AG04450 (cell line): ENCODE measurements at regions not wholly inside any gene's neighbourhood (a gene's known extent, or its start where the extent isn't known, plus 50 kb on each side); places are given as distances from the start of the nearest gene placed in this dataset.

ENCODE experiments used
- CTCF ChIA-PET: fragments of 300-600, 350-600 bp; formaldehyde crosslinking; extraction: SDS; loops from one replicate; lab custom pipeline; 2022; ENCODE audit warnings: antibody characterized with exemption, inconsistent platforms; lab: Charles Lee
- POLR2A ChIA-PET: fragments of 350-600 bp; formaldehyde crosslinking; extraction: SDS; loops from one replicate; lab custom pipeline; 2021; ENCODE audit warnings: antibody characterized with exemption, inconsistent platforms; lab: Yijun Ruan, JAX
- DNase-seq: peaks from one replicate; pipeline ENCODE4 v3.0.0-alpha.2; 2011; ENCODE audit warnings: low read depth, low spot score
- H3K27ac ChIP-seq: one replicate; pipeline ENCODE4 v1.5.1; 2012; ENCODE audit warnings: low read depth, low read length, control low read depth
- H3K27me3 ChIP-seq: one replicate; pipeline ENCODE4 v1.6.0; 2012; ENCODE audit warnings: low read length; ENCODE audit not compliant: control insufficient read depth, insufficient read depth
- H3K4me3 ChIP-seq: 2 replicates; pipeline ENCODE4 v1.5.1; 2011; ENCODE audit warnings: mild to moderate bottlenecking, low read depth, low read length, control low read depth
- H3K9me3 ChIP-seq: 2 replicates; pipeline ENCODE4 v1.5.1; 2012; ENCODE audit warnings: low read length; ENCODE audit not compliant: control insufficient read depth, insufficient read depth
- TF ChIP-seq, protein P1 (sequence below): IDR thresholded peaks from 2 replicates; pipeline ENCODE4 v1.5.1; 2011; ENCODE audit warnings: low read depth, low read length, control low read depth, inconsistent platforms

DNA sequence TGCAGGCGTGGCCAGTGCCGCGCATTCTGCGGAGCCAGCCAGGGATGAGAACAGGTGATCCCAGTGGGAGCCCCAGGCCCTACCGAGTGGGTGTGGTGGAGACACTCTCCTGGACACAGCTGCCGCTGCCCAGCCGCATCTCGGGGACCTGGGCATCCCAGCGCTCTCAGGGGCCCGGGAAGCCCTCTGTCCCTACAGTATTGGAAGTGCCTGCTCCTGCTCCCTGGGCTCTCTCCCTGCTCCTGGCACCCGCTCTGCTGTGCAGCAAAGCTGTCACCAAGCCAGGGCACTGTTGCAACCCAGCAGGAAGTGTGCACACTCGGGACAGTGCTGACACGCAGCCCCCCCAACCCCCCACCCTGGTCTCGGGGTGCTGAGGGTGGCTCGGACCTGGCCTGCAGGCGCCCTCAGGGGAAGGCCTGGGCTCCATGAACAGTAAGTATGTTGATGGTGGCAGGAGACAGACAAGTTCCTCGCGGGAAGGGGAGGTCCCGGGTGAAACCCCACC, 1177.4 kb upstream of the GBE1 start:
- TF ChIP-seq, protein P1, sequence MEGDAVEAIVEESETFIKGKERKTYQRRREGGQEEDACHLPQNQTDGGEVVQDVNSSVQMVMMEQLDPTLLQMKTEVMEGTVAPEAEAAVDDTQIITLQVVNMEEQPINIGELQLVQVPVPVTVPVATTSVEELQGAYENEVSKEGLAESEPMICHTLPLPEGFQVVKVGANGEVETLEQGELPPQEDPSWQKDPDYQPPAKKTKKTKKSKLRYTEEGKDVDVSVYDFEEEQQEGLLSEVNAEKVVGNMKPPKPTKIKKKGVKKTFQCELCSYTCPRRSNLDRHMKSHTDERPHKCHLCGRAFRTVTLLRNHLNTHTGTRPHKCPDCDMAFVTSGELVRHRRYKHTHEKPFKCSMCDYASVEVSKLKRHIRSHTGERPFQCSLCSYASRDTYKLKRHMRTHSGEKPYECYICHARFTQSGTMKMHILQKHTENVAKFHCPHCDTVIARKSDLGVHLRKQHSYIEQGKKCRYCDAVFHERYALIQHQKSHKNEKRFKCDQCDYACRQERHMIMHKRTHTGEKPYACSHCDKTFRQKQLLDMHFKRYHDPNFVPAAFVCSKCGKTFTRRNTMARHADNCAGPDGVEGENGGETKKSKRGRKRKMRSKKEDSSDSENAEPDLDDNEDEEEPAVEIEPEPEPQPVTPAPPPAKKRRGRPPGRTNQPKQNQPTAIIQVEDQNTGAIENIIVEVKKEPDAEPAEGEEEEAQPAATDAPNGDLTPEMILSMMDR, result no peak
- no peak overlapping the region for H3K4me3 ChIP-seq
- H3K27ac ChIP-seq, result no peak overlapping the region
- H3K9me3 ChIP-seq, result peaks cover 19% of the 10 kb centered on the region
- no peak for DNase-seq
- ChIA-PET POLR2A (no interaction called here), CTCF (no interaction called here)
- no peaks in the 10 kb centered on the region for H3K27me3 ChIP-seq

DNA sequence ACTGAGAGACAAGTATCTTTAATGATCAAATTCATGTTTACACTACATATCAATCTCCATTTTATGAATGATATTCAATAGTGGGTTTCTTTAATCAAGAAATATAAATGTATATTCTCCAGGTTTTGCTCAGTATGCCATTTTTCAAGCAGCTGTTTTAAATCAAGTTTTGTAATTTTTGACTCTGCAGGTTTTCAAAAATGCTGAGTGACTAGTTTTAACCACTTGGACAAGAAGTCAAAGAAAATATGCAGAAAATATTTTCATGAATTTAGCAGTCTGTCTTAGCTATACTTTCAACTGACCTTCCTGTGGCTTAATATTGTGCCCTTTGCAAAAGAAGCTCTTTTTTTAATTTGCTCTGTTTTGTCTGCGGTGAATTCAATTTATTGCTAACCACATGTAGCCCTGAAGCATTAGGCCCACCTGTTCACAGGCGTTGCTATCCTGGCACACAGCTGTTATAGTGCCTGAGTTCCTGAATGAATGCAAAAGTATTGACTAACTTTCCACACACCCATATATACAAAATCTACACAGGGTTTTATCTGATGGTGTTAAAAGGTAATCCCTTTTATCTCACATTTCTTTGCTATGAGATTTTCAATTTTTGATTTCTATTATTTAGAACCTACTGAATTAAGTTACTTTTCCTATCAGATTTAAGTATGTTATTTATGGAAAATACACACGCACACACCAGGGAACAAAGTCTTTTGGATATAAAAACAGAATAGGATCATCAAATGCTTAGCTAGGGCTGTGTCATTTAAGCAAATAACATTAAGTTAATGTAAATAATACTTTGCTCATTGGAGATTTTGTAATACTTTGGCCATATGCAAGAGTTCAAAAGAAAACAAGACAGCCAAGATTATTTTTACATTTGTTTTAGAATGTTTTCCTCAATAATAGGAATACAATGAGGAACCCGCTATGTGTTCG, 1166.1 kb upstream of the GBE1 start:
- Histone ChIP-seq H3K9me3 (no peaks in the 10 kb centered on the region), H3K4me3 (no peak overlapping the region), H3K27ac (no peak overlapping the region), H3K27me3 (no peaks in the 10 kb centered on the region)
- TF ChIP-seq, protein P1, result no peak
- no peak for DNase-seq
- POLR2A ChIA-PET, result no interaction called here
- CTCF ChIA-PET, result no interaction called here

DNA sequence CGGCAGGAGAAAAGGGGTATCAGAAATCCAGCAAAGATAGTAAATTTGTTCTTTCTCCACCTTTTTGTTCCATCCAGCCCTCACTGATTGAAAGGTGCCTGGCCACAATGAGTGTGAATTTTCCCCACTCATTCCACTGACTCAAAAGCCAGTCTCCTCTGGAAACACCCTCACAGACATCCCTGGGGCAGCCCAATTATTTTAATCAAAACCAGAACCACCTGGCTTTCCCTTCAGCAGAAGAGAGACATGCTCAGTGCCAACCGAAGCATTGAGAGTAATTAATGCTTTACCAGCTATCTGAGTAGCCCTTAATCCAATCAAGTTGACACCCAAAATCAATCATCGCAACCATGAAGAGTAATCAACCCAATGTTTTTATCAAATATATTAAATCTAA, 1129.6 kb upstream of the GBE1 start:
- Histone ChIP-seq H3K27me3 (no peaks in the 10 kb centered on the region), H3K4me3 (no peak overlapping the region), H3K9me3 (peaks cover 5% of the 10 kb centered on the region; the same call in 1 of the 2 replicates), H3K27ac (no peak overlapping the region)
- ChIA-PET CTCF (no interaction called here), POLR2A (no interaction called here)
- TF ChIP-seq, protein P1, result no peak
- no peak for DNase-seq

DNA sequence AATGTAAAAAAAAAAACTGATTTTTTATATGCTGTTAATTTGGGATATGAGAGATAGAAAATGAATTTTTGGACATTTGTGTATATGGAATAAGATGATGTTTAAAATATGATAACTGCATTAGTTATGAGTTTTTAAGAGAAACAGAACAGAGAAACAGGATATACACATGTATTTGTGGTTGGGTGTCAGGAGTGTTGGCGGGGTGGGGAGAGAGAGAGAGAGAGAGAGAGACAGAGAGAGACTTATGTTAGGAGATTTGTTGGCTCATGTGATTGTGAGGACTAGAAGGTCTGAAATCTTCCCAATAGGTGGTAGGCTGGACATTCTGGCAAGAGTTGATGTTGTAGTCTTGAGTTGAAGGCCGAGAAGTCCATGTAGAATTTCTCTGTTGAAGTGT, 1121.6 kb upstream of the GBE1 start:
- peaks cover 8% of the 10 kb centered on the region for H3K9me3 ChIP-seq
- H3K27ac ChIP-seq, result no peak overlapping the region
- TF ChIP-seq, protein P1, result no peak
- ChIA-PET POLR2A (no interaction called here), CTCF (no interaction called here)
- no peak overlapping the region for H3K4me3 ChIP-seq
- DNase-seq, result no peak
- no peaks in the 10 kb centered on the region for H3K27me3 ChIP-seq

DNA sequence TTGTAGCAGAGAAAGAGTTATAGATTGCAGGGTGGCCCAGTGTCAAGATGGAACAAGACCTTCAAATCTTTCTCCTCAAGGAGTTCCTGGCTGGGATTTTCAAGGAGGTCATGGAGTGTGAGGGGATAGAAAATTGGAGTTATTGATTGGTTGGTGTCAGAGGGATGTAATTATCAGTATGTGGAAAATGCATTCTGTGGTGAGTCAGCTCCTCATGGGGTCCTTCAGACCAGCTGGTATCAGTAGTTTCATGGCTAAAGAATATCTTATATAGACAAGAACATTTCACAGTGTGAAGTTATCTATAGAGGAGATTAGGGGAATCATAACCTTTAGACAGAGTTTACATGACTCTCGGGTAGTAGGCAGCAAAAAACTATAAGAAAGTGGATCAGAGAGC, 1114.0 kb upstream of the GBE1 start:
- TF ChIP-seq, protein P1, result no peak
- Histone ChIP-seq H3K27ac (no peak overlapping the region), H3K27me3 (no peaks in the 10 kb centered on the region), H3K4me3 (no peak overlapping the region), H3K9me3 (no peaks in the 10 kb centered on the region; the same call in 1 of the 2 replicates)
- POLR2A ChIA-PET, result no interaction called here
- no peak for DNase-seq
- CTCF ChIA-PET, result no interaction called here
